ENCODE measurements at regions not wholly inside any gene's neighbourhood (a gene's known extent, or its start where the extent isn't known, plus 50 kb on each side); places are given as distances from the start of the nearest gene placed in this dataset.
A peak's percentile ranks its signal among the peaks of the same experiment; 100 is the strongest.

DNA sequence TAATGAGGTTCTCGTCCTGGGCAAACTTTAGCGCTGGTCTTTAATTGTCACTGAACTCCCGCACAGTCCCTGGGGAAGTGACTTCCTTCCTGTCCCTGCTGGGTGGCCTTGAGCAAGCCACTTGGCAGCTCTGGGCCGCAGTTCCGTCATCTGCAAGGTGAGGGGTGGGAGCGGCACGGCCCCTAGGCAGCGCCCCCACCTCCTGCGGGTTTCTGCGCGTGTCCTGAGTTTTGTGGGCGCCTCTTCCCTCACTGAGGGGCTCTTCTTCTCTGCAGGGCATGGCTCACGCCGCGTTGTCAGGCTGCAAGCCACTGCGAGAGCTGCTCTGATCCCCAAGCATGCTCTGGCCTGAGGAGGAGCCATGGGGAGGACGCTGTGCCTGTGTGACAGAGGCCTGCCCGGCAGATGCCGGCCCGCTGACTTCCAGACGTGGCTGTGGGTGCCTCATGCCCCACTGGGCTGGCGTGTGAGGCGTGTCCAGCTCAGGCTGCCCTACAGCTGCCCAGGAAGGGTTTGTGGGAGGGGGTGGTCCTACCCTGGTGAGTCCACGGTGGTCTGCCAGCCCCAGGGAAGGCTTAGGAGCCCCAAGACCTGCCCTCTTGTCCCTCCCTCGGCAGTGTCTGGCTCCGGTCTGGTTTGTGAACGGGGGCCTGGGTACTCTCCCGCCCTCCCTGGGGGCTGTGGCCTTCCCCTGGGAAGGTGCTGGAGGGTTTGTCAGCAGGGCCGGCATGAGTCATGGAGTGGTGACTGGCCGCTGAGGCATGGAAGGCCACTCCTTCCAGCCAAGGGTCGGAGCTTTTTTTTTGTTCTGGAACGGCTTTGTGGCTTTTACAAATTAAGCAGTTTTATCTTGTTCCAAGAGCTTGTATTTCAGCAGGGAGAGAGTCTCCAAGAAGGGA is 182.0 kb downstream of the SEC14L1 start (continued):
- 0 out of 2 replicates have a peak, but pooled peaks have one; percentile 13 for TF ChIP-seq NR2F6 (IDR thresholded peaks at IDR 0.05)
- TF ChIP-seq NR2F6 (CRISPR knock-in tag; IDR thresholded peaks at IDR 0.05), result peak; percentile 65; the same call in 1 of the 2 replicates
- TF ChIP-seq SMAD3 (CRISPR knock-in tag; IDR thresholded peaks at IDR 0.05), result no peak
- no peak for TF ChIP-seq HOXA9 (CRISPR knock-in tag; IDR thresholded peaks at IDR 0.05; ENCODE audit: borderline replicate concordance)
- TF ChIP-seq ZNF484 (CRISPR knock-in tag; IDR thresholded peaks at IDR 0.05; ENCODE audit: borderline replicate concordance, low read depth), result no peak
- TF ChIP-seq KAT8 (CRISPR knock-in tag; IDR thresholded peaks at IDR 0.05), result no peak
- 0 out of 2 replicates have a peak, but pooled peaks have one; percentile 67 for TF ChIP-seq ZFP37 (CRISPR knock-in tag; IDR thresholded peaks at IDR 0.05; ENCODE audit: borderline replicate concordance)
- no peak for TF ChIP-seq ZFP36L2 (CRISPR knock-in tag; IDR thresholded peaks at IDR 0.05)
- no peak for TF ChIP-seq ZNF234 (CRISPR knock-in tag; conservative IDR thresholded peaks at IDR 0.05)
- TF ChIP-seq ELF4 (CRISPR knock-in tag; IDR thresholded peaks at IDR 0.05; ENCODE audit: borderline replicate concordance), result no peak
- peak; percentile 49; the same call in 1 of the 2 replicates for TF ChIP-seq GABPB1 (CRISPR knock-in tag; IDR thresholded peaks at IDR 0.05)
- TF ChIP-seq SNAPC2 (CRISPR knock-in tag; IDR thresholded peaks at IDR 0.05), result no peak
- peak; percentile 32 for TF ChIP-seq ELF3 (CRISPR knock-in tag; IDR thresholded peaks at IDR 0.05)
- TF ChIP-seq ZNF550 (CRISPR knock-in tag; IDR thresholded peaks at IDR 0.05; ENCODE audit: borderline replicate concordance), result no peak
- peak in 1 of 2 experiments; percentile 77; a peak in 1 of 4 replicates for TF ChIP-seq KLF16 (CRISPR knock-in tag; IDR thresholded peaks at IDR 0.05)
- TF ChIP-seq, protein P1, sequence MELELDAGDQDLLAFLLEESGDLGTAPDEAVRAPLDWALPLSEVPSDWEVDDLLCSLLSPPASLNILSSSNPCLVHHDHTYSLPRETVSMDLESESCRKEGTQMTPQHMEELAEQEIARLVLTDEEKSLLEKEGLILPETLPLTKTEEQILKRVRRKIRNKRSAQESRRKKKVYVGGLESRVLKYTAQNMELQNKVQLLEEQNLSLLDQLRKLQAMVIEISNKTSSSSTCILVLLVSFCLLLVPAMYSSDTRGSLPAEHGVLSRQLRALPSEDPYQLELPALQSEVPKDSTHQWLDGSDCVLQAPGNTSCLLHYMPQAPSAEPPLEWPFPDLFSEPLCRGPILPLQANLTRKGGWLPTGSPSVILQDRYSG (CRISPR knock-in tag; IDR thresholded peaks at IDR 0.05), result no peak
- TF ChIP-seq, protein P2, sequence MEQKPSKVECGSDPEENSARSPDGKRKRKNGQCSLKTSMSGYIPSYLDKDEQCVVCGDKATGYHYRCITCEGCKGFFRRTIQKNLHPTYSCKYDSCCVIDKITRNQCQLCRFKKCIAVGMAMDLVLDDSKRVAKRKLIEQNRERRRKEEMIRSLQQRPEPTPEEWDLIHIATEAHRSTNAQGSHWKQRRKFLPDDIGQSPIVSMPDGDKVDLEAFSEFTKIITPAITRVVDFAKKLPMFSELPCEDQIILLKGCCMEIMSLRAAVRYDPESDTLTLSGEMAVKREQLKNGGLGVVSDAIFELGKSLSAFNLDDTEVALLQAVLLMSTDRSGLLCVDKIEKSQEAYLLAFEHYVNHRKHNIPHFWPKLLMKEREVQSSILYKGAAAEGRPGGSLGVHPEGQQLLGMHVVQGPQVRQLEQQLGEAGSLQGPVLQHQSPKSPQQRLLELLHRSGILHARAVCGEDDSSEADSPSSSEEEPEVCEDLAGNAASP (CRISPR knock-in tag; IDR thresholded peaks at IDR 0.05; ENCODE audit: borderline replicate concordance), result no peak
- no peak for TF ChIP-seq PLRG1 (conservative IDR thresholded peaks at IDR 0.05)
- no peak; the same call in 1 of the 2 replicates for TF ChIP-seq ZNF761 (CRISPR knock-in tag; conservative IDR thresholded peaks at IDR 0.05)
- no peak for TF ChIP-seq FUBP1 (CRISPR knock-in tag; IDR thresholded peaks at IDR 0.05; ENCODE audit: borderline replicate concordance)
- TF ChIP-seq, protein P3, sequence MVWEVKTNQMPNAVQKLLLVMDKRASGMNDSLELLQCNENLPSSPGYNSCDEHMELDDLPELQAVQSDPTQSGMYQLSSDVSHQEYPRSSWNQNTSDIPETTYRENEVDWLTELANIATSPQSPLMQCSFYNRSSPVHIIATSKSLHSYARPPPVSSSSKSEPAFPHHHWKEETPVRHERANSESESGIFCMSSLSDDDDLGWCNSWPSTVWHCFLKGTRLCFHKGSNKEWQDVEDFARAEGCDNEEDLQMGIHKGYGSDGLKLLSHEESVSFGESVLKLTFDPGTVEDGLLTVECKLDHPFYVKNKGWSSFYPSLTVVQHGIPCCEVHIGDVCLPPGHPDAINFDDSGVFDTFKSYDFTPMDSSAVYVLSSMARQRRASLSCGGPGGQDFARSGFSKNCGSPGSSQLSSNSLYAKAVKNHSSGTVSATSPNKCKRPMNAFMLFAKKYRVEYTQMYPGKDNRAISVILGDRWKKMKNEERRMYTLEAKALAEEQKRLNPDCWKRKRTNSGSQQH (CRISPR knock-in tag; IDR thresholded peaks at IDR 0.05; ENCODE audit: low read depth), result 0 out of 2 replicates have a peak, but pooled peaks have one; percentile 54
- 0 out of 2 replicates have a peak, but pooled peaks have one; percentile 17 for TF ChIP-seq NRL (CRISPR knock-in tag; IDR thresholded peaks at IDR 0.05; ENCODE audit: borderline replicate concordance)
- no peak for TF ChIP-seq HMG20B (CRISPR knock-in tag; conservative IDR thresholded peaks at IDR 0.05)
- TF ChIP-seq ZNF274 (CRISPR knock-in tag; IDR thresholded peaks at IDR 0.05), result no peak

Measured in HepG2 (cell line).